ENCODE measurements at regions not wholly inside any gene's neighbourhood (a gene's known extent, or its start where the extent isn't known, plus 50 kb on each side); places are given as distances from the start of the nearest gene placed in this dataset.
"Not testable (repeated sequence)": the region's sequence is repeated elsewhere in the genome, so short reads cannot be mapped to it uniquely, and the experiment has no call there.

GRCh38 chr2:144972676-144973075 lies 452.8 kb upstream of the ZEB2 start:
- no peaks in the 10 kb centered on the region for H3K27me3 ChIP-seq (ENCODE audit: control insufficient read depth, insufficient read depth, low read length)
- no peak for DNase-seq
- intact Hi-C loops (cut with DNase I), result no loop called here
- no peak overlapping the region for H3K9ac ChIP-seq (ENCODE audit: low read length in 3 of 3)
- H3K4me1 ChIP-seq (ENCODE audit: control insufficient read depth in 2 of 3, insufficient read depth in 2 of 3, low read depth in 1 of 3, low read length in 3 of 3), result no peaks in the 10 kb centered on the region
- no peaks in the 10 kb centered on the region for H3K36me3 ChIP-seq (ENCODE audit: control insufficient read depth in 2 of 3, insufficient read depth in 3 of 3, low read length in 3 of 3)
- no peak for TF ChIP-seq CTCF (IDR thresholded peaks at IDR 0.05; ENCODE audit: borderline replicate concordance, extremely low read depth, insufficient read depth)
- H3K4me3 ChIP-seq (ENCODE audit: low read length in 3 of 3), result no peak overlapping the region
- H3K9me3 ChIP-seq (ENCODE audit: control insufficient read depth in 2 of 3, insufficient read depth in 1 of 3, low read length in 3 of 3), result no peaks in the 10 kb centered on the region
- FAIRE-seq, result no peak
- no peak overlapping the region for H3K27ac ChIP-seq (ENCODE audit: low read depth in 2 of 2, low read length in 2 of 2)

GRCh38 chr2:144971786-144972335 lies 451.9 kb upstream of the ZEB2 start:
- H3K36me3 ChIP-seq (ENCODE audit: control insufficient read depth in 2 of 3, insufficient read depth in 3 of 3, low read length in 3 of 3), result no peaks in the 10 kb centered on the region
- H3K4me1 ChIP-seq (ENCODE audit: control insufficient read depth in 2 of 3, insufficient read depth in 2 of 3, low read depth in 1 of 3, low read length in 3 of 3), result no peaks in the 10 kb centered on the region
- intact Hi-C loops (cut with DNase I), result no loop called here
- no peak overlapping the region for H3K9ac ChIP-seq (ENCODE audit: low read length in 3 of 3)
- no peak for FAIRE-seq
- H3K27ac ChIP-seq (ENCODE audit: low read depth in 2 of 2, low read length in 2 of 2), result no peak overlapping the region
- no peak for TF ChIP-seq CTCF (IDR thresholded peaks at IDR 0.05; ENCODE audit: borderline replicate concordance, extremely low read depth, insufficient read depth)
- H3K4me3 ChIP-seq (ENCODE audit: low read length in 3 of 3), result no peak overlapping the region
- no peaks in the 10 kb centered on the region for H3K27me3 ChIP-seq (ENCODE audit: control insufficient read depth, insufficient read depth, low read length)
- DNase-seq, result no peak
- H3K9me3 ChIP-seq (ENCODE audit: control insufficient read depth in 2 of 3, insufficient read depth in 1 of 3, low read length in 3 of 3), result no peaks in the 10 kb centered on the region

GRCh38 chr2:144970410-144970809 lies 450.5 kb upstream of the ZEB2 start:
- H3K27me3 ChIP-seq (ENCODE audit: control insufficient read depth, insufficient read depth, low read length); DNase-seq; H3K9me3 ChIP-seq (ENCODE audit: control insufficient read depth in 2 of 3, insufficient read depth in 1 of 3, low read length in 3 of 3); H3K9ac ChIP-seq (ENCODE audit: low read length in 3 of 3); FAIRE-seq; H3K4me3 ChIP-seq (ENCODE audit: low read length in 3 of 3); intact Hi-C loops (cut with DNase I); H3K27ac ChIP-seq (ENCODE audit: low read depth in 2 of 2, low read length in 2 of 2); H3K4me1 ChIP-seq (ENCODE audit: control insufficient read depth in 2 of 3, insufficient read depth in 2 of 3, low read depth in 1 of 3, low read length in 3 of 3); H3K36me3 ChIP-seq (ENCODE audit: control insufficient read depth in 2 of 3, insufficient read depth in 3 of 3, low read length in 3 of 3): not testable (repeated sequence)

GRCh38 chr2:144969564-144969963 lies 449.6 kb upstream of the ZEB2 start:
- FAIRE-seq; intact Hi-C loops (cut with DNase I); H3K4me1 ChIP-seq (ENCODE audit: control insufficient read depth in 2 of 3, insufficient read depth in 2 of 3, low read depth in 1 of 3, low read length in 3 of 3); DNase-seq; H3K4me3 ChIP-seq (ENCODE audit: low read length in 3 of 3); H3K27ac ChIP-seq (ENCODE audit: low read depth in 2 of 2, low read length in 2 of 2); H3K36me3 ChIP-seq (ENCODE audit: control insufficient read depth in 2 of 3, insufficient read depth in 3 of 3, low read length in 3 of 3); H3K27me3 ChIP-seq (ENCODE audit: control insufficient read depth, insufficient read depth, low read length); H3K9me3 ChIP-seq (ENCODE audit: control insufficient read depth in 2 of 3, insufficient read depth in 1 of 3, low read length in 3 of 3); H3K9ac ChIP-seq (ENCODE audit: low read length in 3 of 3): not testable (repeated sequence)

GRCh38 chr2:144967961-144968360 lies 448.0 kb upstream of the ZEB2 start:
- Histone ChIP-seq H3K9me3 (ENCODE audit: control insufficient read depth in 2 of 3, insufficient read depth in 1 of 3, low read length in 3 of 3) (no peaks in the 10 kb centered on the region), H3K9ac (ENCODE audit: low read length in 3 of 3) (no peak overlapping the region), H3K4me1 (ENCODE audit: control insufficient read depth in 2 of 3, insufficient read depth in 2 of 3, low read depth in 1 of 3, low read length in 3 of 3) (no peaks in the 10 kb centered on the region), H3K27me3 (ENCODE audit: control insufficient read depth, insufficient read depth, low read length) (no peaks in the 10 kb centered on the region), H3K36me3 (ENCODE audit: control insufficient read depth in 2 of 3, insufficient read depth in 3 of 3, low read length in 3 of 3) (no peaks in the 10 kb centered on the region), H3K27ac (ENCODE audit: low read depth in 2 of 2, low read length in 2 of 2) (no peak overlapping the region), H3K4me3 (ENCODE audit: low read length in 3 of 3) (no peak overlapping the region)
- DNase-seq (no peak), FAIRE-seq (no peak)
- TF ChIP-seq CTCF (IDR thresholded peaks at IDR 0.05; ENCODE audit: borderline replicate concordance, extremely low read depth, insufficient read depth), result no peak
- intact Hi-C loops (cut with DNase I), result no loop called here

Data from kidney (tissue), 13 donors.